ENCODE measurements at regions not wholly inside any gene's neighbourhood (a gene's known extent, or its start where the extent isn't known, plus 50 kb on each side); places are given as distances from the start of the nearest gene placed in this dataset.

DNA sequence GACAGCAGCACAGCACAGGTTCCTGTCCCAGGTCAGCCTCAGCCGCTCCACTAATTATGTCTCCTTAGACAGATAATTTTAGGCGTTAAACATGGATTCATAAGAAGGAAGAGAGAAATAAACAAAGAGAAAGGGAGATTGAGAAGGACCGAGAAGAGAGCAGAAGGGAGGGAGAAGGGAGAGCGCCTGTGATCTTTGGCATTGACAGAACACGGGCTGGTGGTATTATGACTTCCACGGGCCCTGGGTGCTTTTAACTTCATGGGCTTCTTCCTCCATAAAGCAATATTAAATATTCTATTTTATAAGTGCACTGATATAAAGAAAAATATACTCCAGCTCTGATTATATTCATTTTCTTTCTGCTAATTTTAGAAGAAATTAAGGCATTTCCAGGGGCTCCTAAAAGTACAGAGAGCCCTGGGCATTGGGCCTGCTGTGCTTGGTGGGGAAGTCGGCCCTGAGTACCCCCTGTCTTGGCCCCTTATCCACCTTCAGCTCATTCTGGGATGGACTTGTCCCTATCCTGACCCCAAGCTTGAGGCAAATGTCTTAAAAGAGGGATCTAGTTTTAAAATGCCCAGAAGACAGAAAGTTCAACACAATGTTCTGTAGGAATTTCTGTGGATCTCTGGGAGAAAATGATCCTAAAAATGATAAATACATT is 135.3 kb downstream of the MEX3B start:
- TF ChIP-seq, protein P1, sequence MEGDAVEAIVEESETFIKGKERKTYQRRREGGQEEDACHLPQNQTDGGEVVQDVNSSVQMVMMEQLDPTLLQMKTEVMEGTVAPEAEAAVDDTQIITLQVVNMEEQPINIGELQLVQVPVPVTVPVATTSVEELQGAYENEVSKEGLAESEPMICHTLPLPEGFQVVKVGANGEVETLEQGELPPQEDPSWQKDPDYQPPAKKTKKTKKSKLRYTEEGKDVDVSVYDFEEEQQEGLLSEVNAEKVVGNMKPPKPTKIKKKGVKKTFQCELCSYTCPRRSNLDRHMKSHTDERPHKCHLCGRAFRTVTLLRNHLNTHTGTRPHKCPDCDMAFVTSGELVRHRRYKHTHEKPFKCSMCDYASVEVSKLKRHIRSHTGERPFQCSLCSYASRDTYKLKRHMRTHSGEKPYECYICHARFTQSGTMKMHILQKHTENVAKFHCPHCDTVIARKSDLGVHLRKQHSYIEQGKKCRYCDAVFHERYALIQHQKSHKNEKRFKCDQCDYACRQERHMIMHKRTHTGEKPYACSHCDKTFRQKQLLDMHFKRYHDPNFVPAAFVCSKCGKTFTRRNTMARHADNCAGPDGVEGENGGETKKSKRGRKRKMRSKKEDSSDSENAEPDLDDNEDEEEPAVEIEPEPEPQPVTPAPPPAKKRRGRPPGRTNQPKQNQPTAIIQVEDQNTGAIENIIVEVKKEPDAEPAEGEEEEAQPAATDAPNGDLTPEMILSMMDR (IDR thresholded peaks at IDR 0.05) = no peak
- no peak for TF ChIP-seq POLR2A (IDR thresholded peaks at IDR 0.05)

All from breast epithelium (tissue), 3 donors.